Panc1 (cell line): ENCODE measurements at regions not wholly inside any gene's neighbourhood (a gene's known extent, or its start where the extent isn't known, plus 50 kb on each side); places are given as distances from the start of the nearest gene placed in this dataset.

Source experiments
- POLR2AphosphoS5 ChIP-seq: IDR thresholded peaks from 2 replicates; pipeline ENCODE4 v1.6.1; 2012; ENCODE audit warnings: mild to moderate bottlenecking, low read depth, low read length, moderate library complexity
- SIN3A ChIP-seq: IDR thresholded peaks from 2 replicates; pipeline ENCODE4 v1.6.1; 2012; ENCODE audit warnings: low read depth, mild to moderate bottlenecking, low read length, moderate library complexity, borderline replicate concordance; ENCODE audit not compliant: insufficient read depth
- TCF7L2 ChIP-seq: IDR thresholded peaks from 2 replicates; pipeline ENCODE4 v1.6.1; 2011; ENCODE audit warnings: mild to moderate bottlenecking, low read depth, low read length, inconsistent platforms
- TF ChIP-seq, protein P1 (sequence below): fragments of 450-650 bp; IDR thresholded peaks from 2 replicates; pipeline ENCODE4 v1.5.1; 2017; ENCODE audit warnings: mild to moderate bottlenecking
- TF ChIP-seq, protein P2 (sequence below), 2 experiments: IDR thresholded peaks; 2 replicates each; pipeline ENCODE4 v1.6.1; 2011 to 2012; ENCODE audit warnings: low read depth in 2 of 2, control low read depth in 1 of 2, low read length in 1 of 2, mild to moderate bottlenecking in 1 of 2, moderate library complexity in 1 of 2; ENCODE audit not compliant: insufficient read depth in 1 of 2

DNA sequence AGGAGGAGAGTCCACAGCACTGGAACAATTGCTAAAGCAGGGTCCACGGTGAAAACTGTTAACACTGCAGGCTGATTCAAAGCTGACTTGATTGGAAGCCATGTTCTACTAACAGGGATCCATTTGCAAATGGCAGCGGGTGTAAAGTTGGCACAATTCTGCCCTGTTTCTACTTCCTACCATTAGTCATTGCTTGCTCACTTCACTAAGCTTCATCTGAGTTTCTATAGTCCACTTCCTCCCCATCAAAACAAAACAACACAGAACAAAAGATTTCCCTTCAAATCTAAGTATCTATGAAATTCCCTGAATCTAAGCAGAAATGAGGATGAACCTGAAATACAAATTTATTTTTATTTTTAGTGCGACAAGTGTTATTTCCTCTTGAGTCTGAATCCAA is 187.4 kb upstream of the SOX11 start:
- TF ChIP-seq, protein P1, sequence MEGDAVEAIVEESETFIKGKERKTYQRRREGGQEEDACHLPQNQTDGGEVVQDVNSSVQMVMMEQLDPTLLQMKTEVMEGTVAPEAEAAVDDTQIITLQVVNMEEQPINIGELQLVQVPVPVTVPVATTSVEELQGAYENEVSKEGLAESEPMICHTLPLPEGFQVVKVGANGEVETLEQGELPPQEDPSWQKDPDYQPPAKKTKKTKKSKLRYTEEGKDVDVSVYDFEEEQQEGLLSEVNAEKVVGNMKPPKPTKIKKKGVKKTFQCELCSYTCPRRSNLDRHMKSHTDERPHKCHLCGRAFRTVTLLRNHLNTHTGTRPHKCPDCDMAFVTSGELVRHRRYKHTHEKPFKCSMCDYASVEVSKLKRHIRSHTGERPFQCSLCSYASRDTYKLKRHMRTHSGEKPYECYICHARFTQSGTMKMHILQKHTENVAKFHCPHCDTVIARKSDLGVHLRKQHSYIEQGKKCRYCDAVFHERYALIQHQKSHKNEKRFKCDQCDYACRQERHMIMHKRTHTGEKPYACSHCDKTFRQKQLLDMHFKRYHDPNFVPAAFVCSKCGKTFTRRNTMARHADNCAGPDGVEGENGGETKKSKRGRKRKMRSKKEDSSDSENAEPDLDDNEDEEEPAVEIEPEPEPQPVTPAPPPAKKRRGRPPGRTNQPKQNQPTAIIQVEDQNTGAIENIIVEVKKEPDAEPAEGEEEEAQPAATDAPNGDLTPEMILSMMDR: no peak
- TF ChIP-seq SIN3A: no peak
- no peak for TF ChIP-seq POLR2AphosphoS5
- TF ChIP-seq, protein P2, sequence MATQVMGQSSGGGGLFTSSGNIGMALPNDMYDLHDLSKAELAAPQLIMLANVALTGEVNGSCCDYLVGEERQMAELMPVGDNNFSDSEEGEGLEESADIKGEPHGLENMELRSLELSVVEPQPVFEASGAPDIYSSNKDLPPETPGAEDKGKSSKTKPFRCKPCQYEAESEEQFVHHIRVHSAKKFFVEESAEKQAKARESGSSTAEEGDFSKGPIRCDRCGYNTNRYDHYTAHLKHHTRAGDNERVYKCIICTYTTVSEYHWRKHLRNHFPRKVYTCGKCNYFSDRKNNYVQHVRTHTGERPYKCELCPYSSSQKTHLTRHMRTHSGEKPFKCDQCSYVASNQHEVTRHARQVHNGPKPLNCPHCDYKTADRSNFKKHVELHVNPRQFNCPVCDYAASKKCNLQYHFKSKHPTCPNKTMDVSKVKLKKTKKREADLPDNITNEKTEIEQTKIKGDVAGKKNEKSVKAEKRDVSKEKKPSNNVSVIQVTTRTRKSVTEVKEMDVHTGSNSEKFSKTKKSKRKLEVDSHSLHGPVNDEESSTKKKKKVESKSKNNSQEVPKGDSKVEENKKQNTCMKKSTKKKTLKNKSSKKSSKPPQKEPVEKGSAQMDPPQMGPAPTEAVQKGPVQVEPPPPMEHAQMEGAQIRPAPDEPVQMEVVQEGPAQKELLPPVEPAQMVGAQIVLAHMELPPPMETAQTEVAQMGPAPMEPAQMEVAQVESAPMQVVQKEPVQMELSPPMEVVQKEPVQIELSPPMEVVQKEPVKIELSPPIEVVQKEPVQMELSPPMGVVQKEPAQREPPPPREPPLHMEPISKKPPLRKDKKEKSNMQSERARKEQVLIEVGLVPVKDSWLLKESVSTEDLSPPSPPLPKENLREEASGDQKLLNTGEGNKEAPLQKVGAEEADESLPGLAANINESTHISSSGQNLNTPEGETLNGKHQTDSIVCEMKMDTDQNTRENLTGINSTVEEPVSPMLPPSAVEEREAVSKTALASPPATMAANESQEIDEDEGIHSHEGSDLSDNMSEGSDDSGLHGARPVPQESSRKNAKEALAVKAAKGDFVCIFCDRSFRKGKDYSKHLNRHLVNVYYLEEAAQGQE (IDR thresholded peaks at IDR 0.05; ENCODE audit: insufficient read depth in 1 of 2, low read depth in 2 of 2, low read length in 1 of 2): no peak
- TF ChIP-seq TCF7L2: no peak
